T47D (cell line): ENCODE measurements at regions not wholly inside any gene's neighbourhood (a gene's known extent, or its start where the extent isn't known, plus 50 kb on each side); places are given as distances from the start of the nearest gene placed in this dataset.

Experiments
- DNase-seq, 2 experiments: peaks; one replicate each; pipeline versions ENCODE4 v3.0.0 to v3.0.0-alpha.2; 2011 to 2012; ENCODE audit warnings: low read depth in 1 of 2, low spot score in 1 of 2
- JUND ChIP-seq: IDR thresholded peaks from 2 replicates; pipeline ENCODE4 v1.6.1; 2012; ENCODE audit warnings: low read depth
- in situ Hi-C: cut with HindIII; loops from 2 replicates; pipeline ENCODE4 v1.10.0; 2016; ENCODE audit warnings: low sequenced_read_pairs, low pct_unique_long_range_greater_than_20kb

DNA sequence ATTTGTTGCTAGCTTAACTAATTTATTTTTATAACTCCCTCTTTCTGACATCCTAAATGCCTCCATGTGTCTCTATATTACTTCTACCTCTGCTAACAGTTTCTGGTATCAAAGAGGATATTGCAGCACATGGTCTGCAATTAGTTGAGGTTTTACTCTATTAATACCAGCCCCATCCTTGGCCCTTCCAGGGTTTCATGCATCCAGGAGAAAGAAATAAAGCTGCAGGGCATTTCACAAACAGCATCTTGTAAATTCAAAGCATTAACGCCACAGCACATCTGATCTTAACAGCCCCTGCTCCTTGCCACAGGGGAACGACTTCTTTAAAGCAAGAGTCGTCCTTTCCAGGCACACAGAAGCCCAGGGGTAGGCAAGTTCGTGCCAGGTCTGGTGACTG lies 258.9 kb downstream of the ICOS start:
- TF ChIP-seq JUND = no peak
- in situ Hi-C loops = no loop called here
- no peak for DNase-seq

GRCh38 chr2:204197336-204198005 lies 260.9 kb downstream of the ICOS start:
- in situ Hi-C loops = no loop called here
- no peak for TF ChIP-seq JUND
- no peak for DNase-seq

DNA sequence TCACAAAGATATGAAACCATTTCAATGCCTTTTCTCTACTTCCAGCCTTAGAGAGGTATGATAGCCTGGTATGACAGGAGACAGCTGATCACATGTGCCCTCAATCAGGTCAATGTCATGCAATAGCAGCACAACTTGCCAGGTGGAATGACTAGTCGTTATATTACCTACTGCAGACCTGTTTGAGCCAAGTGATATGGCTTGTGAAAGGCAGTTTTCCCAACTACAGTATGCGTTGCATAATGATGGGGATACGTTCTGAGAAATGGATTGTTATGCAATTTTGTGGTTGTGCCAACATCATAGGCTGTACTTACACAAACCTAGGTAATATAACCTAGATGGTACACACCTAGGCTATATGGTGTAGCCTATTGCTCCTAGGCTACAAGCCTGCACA lies 262.8 kb downstream of the ICOS start:
- TF ChIP-seq JUND = no peak
- DNase-seq = no peak
- in situ Hi-C loops = no loop called here

DNA sequence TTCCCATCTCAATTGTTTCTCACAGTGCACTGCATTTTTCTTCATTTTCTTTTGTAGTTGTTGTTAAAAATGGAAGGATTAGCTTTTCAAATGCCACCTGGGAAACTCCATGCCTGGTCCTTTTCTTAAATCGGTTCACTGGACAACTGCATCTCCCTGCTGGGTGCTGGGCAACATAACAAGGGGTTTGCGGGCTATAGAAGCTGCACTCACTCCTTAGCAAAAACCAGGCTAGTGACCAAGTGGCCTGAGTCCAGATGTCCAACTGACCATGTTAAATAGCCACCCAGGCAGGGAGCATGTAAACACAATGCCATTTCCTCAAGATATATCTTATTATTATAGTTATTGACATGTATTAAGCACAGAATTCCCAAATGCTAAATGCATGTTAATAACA lies 264.9 kb downstream of the ICOS start:
- in situ Hi-C loops = no loop called here
- no peak for TF ChIP-seq JUND

DNA sequence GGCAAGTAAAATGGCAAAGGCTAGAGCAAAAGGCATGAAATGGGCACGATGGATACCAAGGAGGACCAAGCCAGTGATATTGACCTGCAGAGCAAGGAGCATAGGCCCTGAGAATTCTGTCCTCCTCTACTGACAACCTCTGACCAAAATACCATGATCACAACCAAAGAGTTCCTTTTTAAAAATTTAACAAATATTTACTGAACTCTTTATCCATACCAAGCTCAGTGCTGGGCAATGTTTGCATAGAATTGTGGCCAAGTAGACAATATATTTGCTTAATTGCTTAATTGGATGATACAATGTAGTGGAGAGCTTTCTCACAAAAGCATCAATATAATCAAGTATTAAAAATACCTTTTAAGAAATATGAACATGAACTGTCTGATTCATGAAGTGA lies 265.7 kb downstream of the ICOS start:
- TF ChIP-seq JUND = no peak
- no peak for DNase-seq
- in situ Hi-C loops = no loop called here

More for the DNA sequence above, 264.9 kb downstream of the ICOS start:
- DNase-seq = no peak

DNA sequence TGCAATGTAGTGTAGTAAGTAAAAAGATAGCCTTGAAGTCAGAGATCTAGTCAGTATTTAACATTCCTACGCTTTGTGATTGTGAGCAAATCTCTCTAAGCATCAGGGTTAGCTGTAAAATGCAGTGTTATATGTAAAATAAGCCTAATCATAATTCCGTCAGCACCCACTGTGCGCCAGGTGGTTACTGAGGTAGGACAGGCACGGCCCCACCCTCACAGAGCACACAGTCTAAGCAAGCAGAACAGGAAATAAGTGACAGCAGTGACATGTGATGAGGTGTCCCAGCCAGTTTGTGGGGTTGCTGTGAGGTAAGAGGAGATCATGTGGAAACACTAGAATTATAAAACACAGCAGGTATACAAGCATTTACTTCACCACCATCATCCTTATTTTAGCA lies 267.1 kb downstream of the ICOS start:
- peak in 1 of 2 experiments; percentile 38 for DNase-seq
- TF ChIP-seq JUND = no peak
- in situ Hi-C loops = no loop called here

GRCh38 chr2:204205082-204205481 lies 268.5 kb downstream of the ICOS start:
- in situ Hi-C loops = no loop called here
- DNase-seq = no peak
- TF ChIP-seq JUND = no peak

DNA sequence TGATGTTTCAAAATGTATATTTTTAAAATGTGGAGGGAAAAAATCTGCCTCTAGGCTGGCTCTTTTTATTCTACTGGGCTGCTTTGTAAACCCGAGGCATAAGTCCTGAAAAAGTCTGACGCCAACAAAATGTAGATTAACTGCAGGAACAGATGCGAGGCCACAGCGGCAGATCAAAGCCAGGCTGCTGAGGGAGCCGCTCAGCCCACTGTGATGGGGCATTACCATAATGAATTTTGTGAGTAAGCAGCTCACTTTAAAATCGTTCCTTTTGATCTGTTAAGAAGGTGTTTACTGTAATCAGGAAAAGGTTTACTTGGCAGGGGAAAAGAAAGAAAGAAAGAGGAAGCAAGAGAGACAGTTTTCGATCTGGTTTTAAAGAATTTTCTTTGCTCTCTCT lies 269.0 kb downstream of the ICOS start:
- DNase-seq = no peak

DNA sequence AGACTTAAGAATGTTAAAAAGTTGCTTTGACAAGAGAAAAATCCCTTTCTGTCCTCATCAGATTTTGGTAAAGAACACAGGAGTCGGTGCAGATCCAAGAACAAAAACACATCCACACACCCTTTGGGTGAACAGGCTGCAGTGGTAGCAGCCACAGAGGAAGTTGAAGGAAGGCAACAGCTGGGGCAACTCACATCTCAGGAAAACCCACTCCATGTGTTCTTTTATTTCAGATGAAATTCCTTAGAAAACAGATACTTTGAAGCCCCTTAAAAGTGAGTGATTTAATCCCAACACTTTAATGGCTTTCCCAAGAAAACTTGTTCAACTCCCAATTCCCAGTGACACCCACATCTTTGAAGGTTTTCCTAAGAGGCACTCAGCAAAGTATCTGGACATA lies 271.3 kb downstream of the ICOS start:
- no peak for TF ChIP-seq JUND
- DNase-seq = no peak
- in situ Hi-C loops = no loop called here

More for the DNA sequence above, 269.0 kb downstream of the ICOS start:
- no peak for TF ChIP-seq JUND
- in situ Hi-C loops = no loop called here

GRCh38 chr2:204213588-204213987 lies 277.0 kb downstream of the ICOS start:
- DNase-seq = no peak

DNA sequence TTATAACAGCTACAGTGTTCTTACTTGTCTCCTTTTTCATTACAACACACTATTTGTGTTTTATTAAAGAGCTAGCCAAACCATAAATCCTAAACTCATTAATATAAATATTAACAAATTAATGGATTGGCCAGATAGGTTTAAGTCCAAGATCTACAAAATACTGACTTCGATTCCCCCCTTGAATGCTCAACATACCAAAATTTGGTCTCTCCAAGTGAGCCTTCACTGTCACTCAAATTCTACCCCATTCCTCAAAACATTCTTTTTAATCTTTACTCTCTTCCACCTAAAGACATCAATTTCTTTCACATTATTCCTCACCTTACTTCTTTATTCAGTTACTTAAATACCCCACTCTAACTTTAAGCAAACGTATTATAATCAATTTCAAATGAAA lies 281.5 kb downstream of the ICOS start:
- in situ Hi-C loops = no loop called here
- DNase-seq = no peak
- TF ChIP-seq JUND = no peak

More at GRCh38 chr2:204213588-204213987, 277.0 kb downstream of the ICOS start:
- TF ChIP-seq JUND = no peak
- in situ Hi-C loops = no loop called here

DNA sequence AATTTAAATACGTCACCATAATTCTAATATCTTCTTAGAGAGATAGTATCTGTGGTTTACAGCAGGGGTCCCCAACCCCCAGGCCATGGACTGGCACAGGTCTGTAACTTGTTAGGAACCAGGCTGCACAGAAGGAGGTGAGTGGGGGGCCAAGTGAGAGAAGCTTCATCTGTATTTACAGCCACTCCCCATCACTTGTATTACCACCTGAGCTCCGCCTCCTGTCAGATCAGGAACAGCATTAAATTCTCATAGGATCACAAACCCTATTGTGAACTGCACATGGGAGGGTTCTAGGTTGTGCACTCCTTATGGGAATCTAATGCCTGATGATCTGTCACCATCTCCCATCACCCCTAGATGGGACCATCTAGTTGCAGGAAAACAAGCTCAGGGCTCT lies 282.6 kb downstream of the ICOS start:
- DNase-seq = no peak
- in situ Hi-C loops = no loop called here
- no peak for TF ChIP-seq JUND

GRCh38 chr2:204220896-204221295 lies 284.3 kb downstream of the ICOS start:
- in situ Hi-C loops = no loop called here

GRCh38 chr2:204223046-204223445 lies 286.5 kb downstream of the ICOS start:
- DNase-seq = no peak
- in situ Hi-C loops = no loop called here
- TF ChIP-seq JUND = no peak

More at GRCh38 chr2:204220896-204221295, 284.3 kb downstream of the ICOS start:
- no peak for DNase-seq
- TF ChIP-seq JUND = no peak
